22Rv1 (cell line): ENCODE measurements at regions not wholly inside any gene's neighbourhood (a gene's known extent, or its start where the extent isn't known, plus 50 kb on each side); places are given as distances from the start of the nearest gene placed in this dataset.

Experiments
- H3K27ac ChIP-seq: fragments of 450-650 bp; 2 replicates; pipeline ENCODE4 v1.5.1; 2017
- CTCF ChIP-seq: fragments of 450-650 bp; IDR thresholded peaks from 2 replicates; pipeline ENCODE4 v1.5.1; 2017; ENCODE audit warnings: mild to moderate bottlenecking
- ZFX ChIP-seq: fragments of 450-650 bp; IDR thresholded peaks from 2 replicates; pipeline ENCODE4 v1.6.1; 2017; ENCODE audit warnings: antibody characterized with exemption, borderline replicate concordance

- H3K27ac ChIP-seq: no peak overlapping the region
- TF ChIP-seq CTCF (no peak), ZFX (no peak)
Observed at GRCh38 chr18:41155910-41156851, 798.9 kb upstream of the PIK3C3 start.

GRCh38 chr18:41155025-41155424 lies 800.0 kb upstream of the PIK3C3 start:
- no peak overlapping the region for H3K27ac ChIP-seq
- TF ChIP-seq CTCF (no peak), ZFX (no peak)

- H3K27ac ChIP-seq: no peak overlapping the region
- TF ChIP-seq CTCF: no peak
- no peak for TF ChIP-seq ZFX
Observed at GRCh38 chr18:41153871-41154270, 801.2 kb upstream of the PIK3C3 start.

GRCh38 chr18:41150316-41150715 lies 804.7 kb upstream of the PIK3C3 start:
- TF ChIP-seq ZFX: no peak
- no peak for TF ChIP-seq CTCF
- no peak overlapping the region for H3K27ac ChIP-seq

GRCh38 chr18:41146301-41146700 lies 808.7 kb upstream of the PIK3C3 start:
- H3K27ac ChIP-seq: no peak overlapping the region
- TF ChIP-seq ZFX (no peak), CTCF (no peak)

GRCh38 chr18:41145516-41145915 lies 809.5 kb upstream of the PIK3C3 start:
- no peak overlapping the region for H3K27ac ChIP-seq
- TF ChIP-seq ZFX: no peak
- TF ChIP-seq CTCF: no peak

GRCh38 chr18:41144441-41144840 lies 810.6 kb upstream of the PIK3C3 start:
- H3K27ac ChIP-seq: no peak overlapping the region
- no peak for TF ChIP-seq ZFX
- no peak for TF ChIP-seq CTCF
